ENCODE measurements at regions not wholly inside any gene's neighbourhood (a gene's known extent, or its start where the extent isn't known, plus 50 kb on each side); places are given as distances from the start of the nearest gene placed in this dataset.
"Not testable (repeated sequence)": the region's sequence is repeated elsewhere in the genome, so short reads cannot be mapped to it uniquely, and the experiment has no call there.

GRCh38 chr6:68233623-68234022, 401.5 kb upstream of the ADGRB3 start:
- no peak for DNase-seq

DNA sequence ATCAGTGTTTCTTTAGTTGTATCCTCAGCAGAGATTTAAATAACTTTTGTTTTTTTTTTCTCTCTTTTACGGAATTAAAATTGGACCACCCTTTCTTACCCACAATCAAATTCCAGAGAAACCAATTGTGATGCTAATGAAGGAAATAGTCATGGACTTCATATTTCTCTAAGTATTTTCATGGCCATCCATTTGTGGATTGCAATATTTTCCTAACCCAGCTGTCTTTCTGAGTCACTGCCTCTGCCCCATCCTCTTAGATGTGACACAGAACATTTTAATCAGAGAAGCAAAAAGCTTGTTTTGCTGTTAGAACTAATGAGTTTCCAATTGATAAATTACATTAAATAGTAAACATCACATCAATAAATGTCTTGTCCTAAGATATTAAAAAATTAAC, 405.5 kb upstream of the ADGRB3 start:
- DNase-seq, result no peak

DNA sequence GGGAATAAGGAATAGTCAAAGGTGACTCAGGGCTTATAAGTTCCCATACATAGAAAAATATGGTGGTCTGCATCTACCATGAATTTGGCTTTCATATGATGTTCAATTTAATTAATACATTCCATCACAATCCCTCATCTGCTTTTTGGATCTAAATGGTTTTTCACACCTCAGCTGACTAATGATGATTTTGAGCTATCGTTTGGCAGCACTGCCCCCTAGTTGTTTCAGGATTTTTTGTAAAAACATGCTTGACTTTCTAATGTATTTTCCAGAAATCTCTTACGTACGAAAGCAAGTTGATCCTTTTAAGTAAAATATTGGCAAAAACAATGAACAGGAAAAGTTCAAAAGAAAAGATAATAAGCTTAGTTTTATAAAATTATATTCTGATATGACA, 408.6 kb upstream of the ADGRB3 start:
- no peak for DNase-seq

DNA sequence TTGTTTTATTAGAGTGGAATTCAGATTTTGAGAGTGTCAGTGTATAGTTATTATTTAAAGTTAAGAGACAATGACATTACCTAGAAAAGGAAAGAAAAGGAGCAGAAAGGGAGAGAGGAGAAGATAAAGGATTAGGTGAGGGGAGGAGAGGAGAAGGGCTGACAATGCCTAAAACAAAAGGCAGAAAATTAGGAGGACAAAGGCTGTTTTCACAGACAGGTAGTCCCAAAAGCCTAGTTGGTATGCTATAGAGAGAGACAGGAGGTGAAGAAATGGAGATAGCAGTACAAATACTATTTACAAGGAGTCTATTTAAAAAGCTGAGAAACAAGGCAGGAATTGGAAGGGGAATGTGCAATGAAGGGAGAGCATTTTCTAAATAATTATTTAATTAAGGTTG, 409.4 kb upstream of the ADGRB3 start:
- DNase-seq, result no peak

DNA sequence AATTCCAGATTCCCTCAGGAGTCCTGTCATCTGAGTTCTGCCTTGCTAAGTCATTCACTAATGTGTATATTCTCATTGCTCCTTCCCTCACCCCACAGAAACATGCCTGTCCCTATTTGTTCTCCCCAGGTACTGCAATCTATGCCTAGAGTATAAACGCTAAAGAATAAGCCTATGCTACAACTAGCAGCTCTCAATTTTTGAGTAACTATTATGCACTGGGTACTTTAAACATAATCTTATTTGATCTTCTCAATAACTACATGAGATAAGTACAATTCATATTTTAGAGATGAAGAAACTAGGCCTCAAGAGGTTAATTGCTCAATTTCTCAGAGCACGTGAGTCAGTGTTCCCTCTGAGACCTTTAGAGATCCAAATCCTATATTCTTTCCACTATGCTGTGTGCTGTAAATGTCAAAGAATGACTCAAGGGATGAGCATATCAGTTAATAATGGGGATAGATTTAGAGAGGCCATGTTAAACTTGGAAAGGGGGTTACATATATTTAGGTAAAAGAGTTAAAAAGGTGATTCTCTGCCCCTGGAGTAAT, 423.8 kb upstream of the ADGRB3 start:
- no peak for DNase-seq

GRCh38 chr6:68207612-68208011, 427.5 kb upstream of the ADGRB3 start:
- DNase-seq, result not testable (repeated sequence)

- DNase-seq, result no peak
Measured at GRCh38 chr6:68200929-68201328, 434.2 kb upstream of the ADGRB3 start.

GRCh38 chr6:68197356-68197755, 437.7 kb upstream of the ADGRB3 start:
- DNase-seq, result no peak

DNA sequence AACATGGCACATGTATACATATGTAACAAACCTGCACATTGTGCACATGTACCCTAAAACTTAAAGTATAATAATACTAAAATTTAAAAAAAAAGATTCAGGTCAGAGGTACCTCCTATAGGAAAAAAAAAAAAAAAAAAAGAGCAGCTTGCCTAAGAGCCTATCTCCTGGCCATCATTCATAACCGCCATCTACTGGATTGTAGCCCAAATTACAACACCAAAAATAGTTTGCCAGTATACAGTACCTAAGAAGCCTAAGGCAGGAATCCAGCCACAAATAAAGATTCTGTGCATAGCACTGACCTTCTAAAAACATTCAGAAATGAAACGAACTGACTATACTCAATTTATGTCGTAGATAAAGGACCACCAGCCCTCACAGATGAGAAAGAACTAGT, 438.4 kb upstream of the ADGRB3 start:
- no peak for DNase-seq

- not testable (repeated sequence) for DNase-seq
Measured at GRCh38 chr6:68195753-68196152, 439.3 kb upstream of the ADGRB3 start.

DNA sequence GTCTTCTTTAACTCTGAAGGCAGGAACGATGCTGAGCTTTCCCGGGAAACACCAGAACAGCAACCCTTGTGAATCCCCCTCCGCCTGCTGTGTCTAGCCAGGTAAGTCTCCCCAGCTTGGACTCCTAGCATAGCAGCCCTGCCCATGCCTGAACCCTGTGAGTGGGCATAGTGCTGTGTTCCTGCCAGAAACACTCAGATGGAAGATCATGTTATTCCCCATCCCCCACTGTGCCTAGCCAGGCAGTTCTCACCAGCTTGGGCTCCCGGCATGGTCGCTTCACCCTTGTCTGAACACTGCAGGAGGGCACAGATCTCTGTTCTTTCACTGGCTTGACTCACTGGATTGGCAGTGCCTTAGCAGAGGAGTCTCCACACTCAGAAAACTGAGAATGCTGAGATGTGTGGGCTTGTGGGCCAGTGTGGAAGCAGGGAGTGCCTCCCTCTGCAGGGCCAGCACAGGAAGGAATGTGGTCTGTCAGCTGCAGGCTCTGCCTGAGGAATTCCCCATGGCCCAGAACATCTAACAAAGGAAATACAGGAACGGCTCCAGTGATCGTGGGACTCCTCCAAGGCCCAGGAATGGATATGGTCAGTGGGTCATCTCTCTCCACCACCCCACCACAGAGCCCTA, 440.1 kb upstream of the ADGRB3 start:
- no peak for DNase-seq

DNA sequence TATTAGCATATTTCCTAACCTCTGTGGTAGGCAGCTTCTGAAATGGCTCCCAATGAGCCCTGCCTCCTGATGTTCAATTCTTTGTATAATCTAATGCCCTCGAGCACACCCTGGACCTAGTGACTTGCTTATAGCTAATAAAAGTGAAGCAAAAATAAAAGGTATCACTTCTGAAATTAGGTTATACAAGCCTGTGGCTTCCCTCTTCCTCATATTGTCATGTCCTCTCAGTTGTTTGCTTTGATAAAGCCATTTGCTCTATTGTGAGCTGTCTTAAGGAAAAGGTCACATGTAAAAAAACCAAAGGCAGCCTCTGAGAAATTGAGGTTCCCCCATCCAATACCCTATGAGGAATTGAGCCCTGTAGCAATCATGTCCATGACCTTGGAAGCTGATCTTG, 442.1 kb upstream of the ADGRB3 start:
- DNase-seq, result no peak

DNA sequence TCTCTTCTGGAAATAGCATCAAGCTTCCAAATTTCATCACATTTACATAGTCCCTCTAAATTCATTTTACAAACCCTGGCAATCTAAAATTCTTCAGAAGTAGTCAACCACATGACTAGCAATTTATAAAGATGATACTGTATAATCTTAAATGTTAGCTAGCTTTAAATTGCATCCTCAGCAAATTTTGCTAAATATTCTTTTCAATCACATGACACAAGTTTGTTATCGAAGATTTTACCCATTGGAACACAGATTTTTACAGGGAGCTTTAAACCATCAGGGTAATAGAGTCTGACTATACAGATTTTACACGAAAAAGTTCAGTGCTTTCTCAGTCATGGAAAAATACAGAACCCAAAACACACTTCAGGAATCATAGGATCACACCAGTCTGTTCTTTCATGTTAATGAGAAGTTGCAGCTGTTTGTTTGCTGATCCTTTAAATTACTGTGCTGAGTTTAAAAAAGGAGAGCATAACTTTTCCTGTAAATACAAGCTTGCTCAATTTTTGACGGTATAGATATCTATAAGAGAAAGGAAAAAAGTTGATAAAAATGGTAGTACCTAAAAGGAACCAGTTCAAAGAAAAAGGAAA, 445.8 kb upstream of the ADGRB3 start:
- no peak for DNase-seq

- no peak for DNase-seq
Measured at GRCh38 chr6:68186870-68187269, 448.2 kb upstream of the ADGRB3 start.

DNA sequence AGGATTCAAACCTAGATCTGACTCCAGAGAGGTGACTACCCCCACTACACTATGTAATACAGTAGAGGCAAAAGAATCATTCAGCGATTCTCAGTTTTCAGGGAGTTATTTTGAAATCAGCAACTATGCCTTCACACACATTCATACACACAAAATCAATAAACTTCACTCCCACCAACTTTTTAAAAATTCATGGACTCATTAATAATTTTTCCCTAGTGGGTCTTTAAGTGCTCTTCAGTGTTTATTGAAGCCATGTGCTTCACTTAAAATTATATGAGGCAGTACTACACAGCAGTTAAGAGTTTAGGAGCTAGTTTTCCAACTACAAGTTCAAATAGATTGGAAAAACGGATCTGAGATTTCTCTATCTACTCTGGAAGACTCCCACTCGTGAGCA, 452.7 kb upstream of the ADGRB3 start:
- no peak for DNase-seq

DNA sequence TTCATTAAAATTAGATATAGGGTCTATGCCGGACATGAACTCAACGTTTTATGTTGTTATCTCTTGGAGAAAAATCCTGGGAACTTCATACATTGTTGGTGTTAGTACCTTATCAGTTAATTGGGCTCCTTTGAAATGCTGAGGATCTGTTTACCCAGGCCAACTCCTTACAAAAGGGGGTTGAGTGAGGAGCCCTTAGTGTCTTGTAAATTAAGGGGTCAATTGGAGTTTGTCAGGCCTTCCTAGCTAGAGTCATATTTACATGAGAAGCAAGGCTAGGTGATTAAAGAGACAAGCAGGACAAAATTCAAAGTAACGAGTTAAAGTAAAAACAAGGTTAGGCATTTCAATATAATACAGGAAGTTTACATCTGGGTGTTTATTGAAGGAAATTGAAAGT, 454.1 kb upstream of the ADGRB3 start:
- not testable (repeated sequence) for DNase-seq

- no peak for DNase-seq
Measured at GRCh38 chr6:68173616-68174015, 461.5 kb upstream of the ADGRB3 start.

- DNase-seq, result no peak
Measured at GRCh38 chr6:68169922-68170321, 465.2 kb upstream of the ADGRB3 start.

- no peak for DNase-seq
Measured at GRCh38 chr6:68167604-68168003, 467.5 kb upstream of the ADGRB3 start.

- DNase-seq, result not testable (repeated sequence)
Measured at GRCh38 chr6:68160812-68161211, 474.3 kb upstream of the ADGRB3 start.

DNA sequence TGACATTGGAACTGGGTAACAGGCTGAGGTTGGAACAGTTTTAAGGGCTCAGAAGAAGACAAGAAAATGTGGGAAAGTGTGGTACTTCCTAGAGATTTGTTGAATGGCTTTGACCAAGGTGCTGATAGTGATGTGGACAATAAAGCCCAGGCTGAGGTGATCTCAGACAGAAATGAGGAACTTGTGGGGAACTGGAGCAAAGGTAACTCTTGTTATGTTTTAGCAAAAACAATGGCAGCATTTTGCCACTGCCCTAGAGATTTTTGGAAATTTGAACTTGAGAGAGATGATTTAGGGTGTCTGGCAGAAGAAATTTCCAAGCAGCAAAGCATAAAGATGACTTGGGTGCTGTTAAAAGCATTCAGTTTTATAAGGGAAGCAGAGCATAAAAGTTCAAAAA, 474.7 kb upstream of the ADGRB3 start:
- no peak for DNase-seq

DNA sequence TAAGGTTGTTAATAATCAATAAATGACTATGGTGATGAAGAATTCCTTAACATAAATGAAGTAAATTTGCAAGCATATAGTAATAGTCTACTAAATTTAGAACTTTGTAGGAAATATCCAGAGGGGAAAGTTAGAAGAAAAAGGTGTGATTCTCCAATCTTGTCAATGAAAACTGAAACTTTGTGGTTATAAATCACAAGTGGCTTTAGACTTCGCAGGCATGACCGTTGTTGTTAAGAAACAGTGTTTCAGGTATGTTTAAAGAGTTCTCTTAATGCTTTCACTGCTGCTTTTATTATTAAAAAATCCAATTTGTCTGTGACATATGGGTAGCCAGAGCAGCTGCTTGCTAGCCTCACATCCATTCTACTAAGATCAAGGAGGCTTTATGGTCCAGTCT, 475.6 kb upstream of the ADGRB3 start:
- no peak for DNase-seq

DNA sequence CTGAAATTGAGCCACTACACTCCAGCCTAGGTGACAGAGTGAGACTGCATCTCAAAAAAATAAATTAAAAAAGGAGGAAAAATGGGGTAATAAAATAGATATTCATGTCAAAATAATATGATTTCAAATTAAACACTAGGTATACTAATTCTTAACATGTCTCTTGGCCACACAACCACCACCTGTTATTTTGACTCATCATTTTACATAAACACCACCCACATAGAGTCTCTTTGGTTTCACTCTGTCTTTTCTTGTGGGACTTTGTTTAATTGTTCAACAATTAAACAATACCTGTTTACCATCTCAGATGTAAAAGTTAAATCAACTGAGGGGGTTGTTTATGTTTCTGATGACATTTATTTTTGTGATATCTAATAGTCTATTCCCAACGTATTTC, 476.8 kb upstream of the ADGRB3 start:
- DNase-seq, result no peak

GRCh38 chr6:68144667-68145066, 490.4 kb upstream of the ADGRB3 start:
- no peak for DNase-seq

- DNase-seq, result no peak
Measured at GRCh38 chr6:68141190-68141589, 493.9 kb upstream of the ADGRB3 start.

All from T-helper 1 cell (primary cell).